Fibroblast of skin of left biceps (primary cell): ENCODE measurements at regions not wholly inside any gene's neighbourhood (a gene's known extent, or its start where the extent isn't known, plus 50 kb on each side); places are given as distances from the start of the nearest gene placed in this dataset.

Source experiments
- DNase-seq, 2 experiments: peaks; one replicate each; pipeline ENCODE4 v3.0.0-alpha.2; 2013; ENCODE audit warnings: low read depth in 2 of 2

DNA sequence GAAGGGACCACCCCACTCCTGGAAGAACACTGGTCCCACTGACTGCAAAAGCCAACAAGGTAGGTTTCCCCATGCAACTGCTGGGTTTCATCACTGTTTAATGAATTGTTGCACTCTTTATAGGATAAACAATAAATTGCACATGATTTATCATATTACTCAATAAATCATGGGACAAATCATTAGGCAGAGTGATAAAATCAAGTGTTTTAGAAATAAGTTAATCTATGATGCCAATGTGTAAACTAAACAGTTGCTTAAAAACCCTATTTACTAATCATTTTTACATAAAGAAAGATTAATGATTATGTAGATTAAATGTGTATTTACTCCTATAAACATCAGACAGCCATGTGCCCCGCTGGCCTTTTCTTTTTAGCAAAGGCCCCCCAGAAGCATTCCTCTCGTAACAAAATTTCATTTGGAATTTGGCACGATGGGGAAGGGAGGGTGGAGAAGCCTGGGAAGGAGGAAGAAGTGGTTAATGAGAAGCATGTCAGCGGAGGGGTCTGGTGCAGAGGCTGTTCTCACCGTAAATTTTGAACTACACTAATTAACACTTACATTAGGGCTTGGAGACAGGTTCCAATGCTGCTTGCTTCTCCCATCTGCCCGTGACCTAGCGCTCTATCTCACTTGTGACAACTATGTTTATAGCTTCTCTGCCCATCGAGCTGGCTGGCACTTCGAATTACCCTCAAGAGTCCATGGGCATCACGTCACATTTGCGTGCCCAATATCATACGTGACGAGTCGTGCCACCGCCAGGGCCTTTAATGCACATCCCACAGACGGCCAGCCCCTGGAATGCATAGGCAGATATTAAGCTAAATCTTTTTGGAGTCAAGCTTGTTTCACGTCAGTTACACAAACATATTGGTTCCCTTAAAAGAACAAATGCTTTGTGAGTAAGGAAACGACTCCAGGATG, 357.7 kb upstream of the TSHZ3 start:
- DNase-seq: no peak

DNA sequence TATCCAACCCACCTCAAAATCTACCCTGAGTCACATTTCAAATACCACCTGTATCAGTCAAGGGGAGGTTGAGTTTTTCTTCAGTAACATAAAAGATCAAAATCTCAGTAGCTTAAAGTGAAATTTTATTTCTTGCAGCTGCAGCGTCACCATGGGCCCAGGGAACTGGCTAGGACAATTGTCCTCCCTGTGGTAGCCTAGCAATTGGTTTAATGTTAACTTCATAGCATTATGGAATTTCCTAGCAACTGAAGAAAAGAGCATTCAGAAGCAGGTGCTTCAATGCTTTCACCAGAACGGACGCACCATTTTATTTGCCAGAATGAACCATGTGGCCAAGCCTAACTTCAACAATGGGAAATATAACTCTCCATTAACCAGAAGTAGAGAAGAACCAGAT, 359.3 kb upstream of the TSHZ3 start:
- DNase-seq: no peak

DNA sequence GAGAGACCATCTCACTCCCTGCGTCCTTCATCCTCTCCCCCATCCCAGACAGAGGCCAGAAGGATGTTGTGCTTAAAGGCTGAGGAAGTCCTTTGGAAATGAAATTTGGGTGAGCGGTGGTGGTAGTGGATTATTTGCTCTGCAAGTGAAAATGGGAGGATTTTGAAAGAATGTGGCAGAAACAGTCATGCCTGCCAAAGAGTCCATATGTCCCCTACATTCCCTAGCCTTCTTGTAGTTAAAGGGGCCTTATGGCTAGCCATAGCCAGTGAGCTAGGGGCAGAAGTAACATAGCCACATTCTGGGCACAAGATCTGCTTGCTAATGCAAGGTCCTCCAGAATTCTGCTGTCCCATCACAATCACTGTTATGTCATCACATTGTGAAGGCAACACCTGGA, 360.2 kb upstream of the TSHZ3 start:
- DNase-seq: no peak

DNA sequence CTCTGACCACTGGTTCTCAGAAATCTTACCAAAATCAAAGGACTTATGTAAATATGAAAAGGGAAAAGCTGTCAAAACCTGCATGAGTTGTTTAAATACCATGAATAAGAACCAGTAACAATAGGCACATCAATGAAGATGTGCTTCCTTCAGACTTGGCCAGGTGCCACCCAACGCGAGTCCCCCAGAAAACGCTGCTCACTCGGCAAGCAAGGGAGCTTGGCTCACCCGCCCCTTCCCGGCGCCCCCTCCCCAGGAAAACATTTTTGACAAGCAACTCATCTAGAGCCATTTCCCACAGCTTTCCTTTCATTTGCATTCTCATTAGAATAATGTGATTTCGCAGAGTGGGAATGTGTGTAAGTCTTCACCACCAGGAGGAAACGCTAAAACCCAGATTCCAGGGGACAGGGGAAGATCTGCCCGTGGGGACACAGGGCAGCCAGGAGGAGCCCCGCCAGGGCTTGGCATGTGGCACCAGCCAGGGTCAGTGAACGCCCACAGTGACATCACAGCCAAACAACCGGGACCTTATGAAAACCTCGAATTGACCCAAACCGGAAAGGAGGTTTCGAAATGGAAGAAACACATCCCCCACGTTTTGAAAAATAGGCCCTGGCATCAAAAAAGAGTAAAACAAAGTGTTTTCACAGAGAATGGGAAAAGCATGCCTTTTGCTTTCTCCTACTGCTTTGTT, 366.2 kb upstream of the TSHZ3 start:
- DNase-seq: no peak

DNA sequence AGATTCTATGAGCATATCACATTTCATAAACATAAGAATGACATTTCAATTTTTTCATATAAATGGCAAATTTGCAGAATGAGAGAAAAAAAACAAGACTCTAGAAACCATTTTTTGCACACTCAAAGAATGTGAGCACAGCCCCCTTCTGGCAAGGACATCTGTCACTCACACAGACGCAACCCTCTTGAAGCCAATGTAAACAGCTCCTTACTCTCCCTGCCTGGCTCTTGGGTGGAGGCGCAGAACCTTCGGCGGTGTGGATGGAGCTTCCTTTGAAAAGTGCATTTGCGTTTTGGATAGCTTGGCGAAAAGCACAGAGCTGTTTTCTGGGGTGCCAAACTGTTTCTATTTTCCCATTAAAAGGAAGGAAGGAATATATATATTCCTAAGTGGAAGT, 367.6 kb upstream of the TSHZ3 start:
- DNase-seq: no peak

DNA sequence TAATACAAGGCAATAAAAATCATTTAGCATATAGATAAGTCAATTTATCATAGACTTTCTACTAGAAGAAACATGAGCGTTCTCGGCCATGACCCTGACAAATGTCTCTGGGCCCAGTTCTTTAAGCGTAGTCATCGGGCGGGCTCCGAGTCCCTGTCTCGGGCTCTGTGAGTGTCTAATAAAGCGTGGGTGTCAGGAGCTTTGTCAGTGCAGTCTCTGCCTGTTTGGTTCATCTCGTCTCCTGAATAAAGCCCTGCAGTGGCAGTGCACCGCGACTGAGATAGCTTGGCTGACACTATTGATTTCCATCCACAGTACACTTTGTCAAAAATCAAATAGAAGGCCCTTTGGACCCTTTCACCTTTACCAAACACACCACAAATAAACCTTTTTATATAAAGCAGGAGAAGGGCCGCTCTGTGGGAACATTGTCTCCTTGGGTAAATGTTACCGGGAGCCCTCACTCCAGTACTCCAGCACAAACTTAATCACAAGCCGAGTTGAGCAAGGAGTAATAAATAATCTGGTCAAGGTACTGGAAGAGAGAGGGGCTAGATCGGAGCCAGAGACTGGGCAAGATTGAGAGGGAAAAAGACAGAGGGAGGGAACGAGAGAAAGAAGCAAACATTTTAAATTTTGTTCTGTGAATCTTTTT, 368.2 kb upstream of the TSHZ3 start:
- DNase-seq: no peak

DNA sequence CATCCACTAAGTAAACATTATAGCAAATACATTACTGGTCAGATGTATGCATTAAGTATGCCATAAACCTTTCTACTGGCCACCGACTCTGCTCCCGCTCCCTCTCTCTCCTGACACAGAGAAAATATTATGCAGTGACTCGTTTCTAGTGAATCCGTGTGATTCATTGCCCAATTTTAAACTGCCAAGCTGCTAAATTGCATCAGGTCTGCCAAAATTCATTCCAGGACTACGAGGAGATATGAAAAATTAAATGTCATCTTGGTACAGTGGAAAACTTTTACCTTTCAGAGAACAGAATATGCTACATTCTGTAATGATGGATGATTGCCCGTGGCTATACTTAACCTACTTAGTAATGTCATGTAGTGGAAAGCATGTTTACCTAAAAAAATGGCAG, 368.8 kb upstream of the TSHZ3 start:
- peak; percentile 31 to 46 for DNase-seq

DNA sequence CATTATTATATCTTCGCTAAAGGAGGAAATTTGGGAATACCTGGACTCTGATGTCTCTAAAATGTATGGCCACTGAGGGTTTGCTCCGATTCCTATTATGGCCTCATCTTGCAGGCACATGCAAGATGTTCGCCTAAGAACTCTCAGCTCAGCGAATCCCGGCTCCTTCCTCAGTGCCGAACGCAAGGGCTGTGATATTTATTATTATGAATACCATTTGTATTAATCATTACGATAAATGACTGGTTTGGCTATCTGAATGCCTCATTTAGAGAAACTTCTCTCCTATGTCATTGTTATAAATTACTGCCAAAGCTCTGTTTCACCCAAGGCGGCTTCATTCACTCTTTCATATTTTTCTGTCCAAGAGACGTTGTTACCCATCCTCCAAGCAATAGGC, 369.7 kb upstream of the TSHZ3 start:
- no peak for DNase-seq

DNA sequence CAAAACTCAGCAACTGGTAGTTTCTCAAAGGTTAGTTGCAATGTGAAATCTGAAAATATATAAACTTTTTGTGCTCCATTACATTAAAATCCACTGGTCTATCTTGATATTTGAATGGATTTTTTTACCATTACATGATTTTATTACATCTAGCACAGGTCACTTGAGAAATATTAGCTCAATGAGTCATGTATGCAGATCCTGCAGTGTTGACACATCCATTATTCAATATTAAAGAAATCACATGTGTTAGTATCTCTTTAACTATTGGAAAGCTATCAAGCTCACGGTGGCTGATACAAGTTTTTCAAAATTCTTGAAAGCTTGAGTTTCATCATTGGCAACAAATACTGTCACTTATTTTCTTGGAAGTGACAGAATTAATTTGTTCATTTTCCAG, 373.9 kb upstream of the TSHZ3 start:
- peak in 1 of 2 experiments; percentile 14 for DNase-seq

DNA sequence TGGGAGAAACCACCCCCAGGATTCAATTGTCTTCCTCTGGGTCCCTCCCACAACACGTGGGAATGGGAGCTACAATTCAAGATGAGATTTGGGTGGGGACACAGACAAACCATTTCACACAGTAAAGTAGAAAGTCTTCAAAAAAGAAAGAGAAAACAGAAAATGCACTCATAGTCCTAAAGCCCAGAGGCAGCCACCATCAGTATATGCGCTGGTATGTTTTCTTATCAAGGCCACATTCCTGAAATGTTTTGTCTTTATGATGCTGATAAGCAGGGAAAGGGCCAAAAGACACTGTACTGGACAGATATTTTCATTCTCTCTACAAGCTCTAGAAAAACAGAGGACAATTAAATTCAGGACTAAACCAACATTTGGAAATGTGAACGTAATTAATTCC, 375.8 kb upstream of the TSHZ3 start:
- no peak for DNase-seq

DNA sequence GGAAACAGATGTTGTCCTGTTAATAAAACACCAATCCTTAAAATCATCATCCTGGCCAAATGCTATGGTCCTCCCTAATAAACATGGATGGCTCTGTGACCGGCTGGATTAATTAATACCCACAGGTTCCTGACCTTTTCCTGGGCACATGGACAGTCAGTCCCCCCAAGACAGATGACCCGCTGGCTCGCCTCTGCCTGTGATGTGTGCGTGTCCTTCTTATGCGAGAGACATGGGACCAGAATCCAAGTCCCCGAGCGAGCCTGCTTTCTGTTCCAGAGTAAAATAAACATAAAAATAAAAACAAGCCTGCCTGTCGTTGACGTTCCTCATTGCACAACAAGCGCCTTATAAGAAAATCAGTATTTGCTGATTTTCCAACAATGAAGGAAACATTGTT, 378.3 kb upstream of the TSHZ3 start:
- no peak for DNase-seq

DNA sequence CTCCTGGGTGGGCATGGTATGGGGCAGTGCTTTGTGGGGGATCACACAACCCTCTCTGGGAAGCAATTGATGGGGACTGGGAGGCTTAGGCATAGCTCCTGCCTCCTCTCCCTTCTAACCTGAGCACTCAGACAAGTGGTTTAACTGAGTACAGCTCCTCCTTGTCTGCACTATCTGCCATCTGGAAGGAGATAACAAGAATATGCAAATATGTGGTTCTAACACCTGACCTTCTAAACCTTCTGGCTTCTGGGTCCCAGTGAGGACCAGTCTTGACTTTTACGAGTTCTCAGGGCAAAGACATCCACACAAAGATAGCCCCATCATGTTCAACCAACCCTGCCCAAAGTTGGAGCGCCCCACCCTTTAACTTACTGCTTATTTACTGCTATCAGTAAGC, 381.0 kb upstream of the TSHZ3 start:
- no peak for DNase-seq

DNA sequence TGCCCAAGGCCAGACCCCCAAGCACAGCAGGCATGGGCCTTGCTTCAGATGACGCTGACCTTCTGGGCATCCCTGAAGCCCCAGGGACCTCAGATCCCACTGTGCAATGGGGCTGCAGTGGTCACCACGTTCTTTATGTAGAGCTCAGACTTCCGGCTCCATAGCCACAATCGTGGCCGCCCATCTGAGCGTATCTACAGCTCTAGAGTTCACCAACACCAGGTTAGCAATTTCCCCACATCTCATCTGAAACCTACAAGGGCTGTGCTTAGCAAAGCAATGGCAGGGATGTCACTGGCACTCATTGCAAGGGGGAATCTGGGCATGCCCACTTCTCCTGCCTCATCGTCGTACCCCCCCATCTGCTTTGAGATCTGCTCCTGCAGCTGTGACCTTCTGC, 384.4 kb upstream of the TSHZ3 start:
- no peak for DNase-seq

DNA sequence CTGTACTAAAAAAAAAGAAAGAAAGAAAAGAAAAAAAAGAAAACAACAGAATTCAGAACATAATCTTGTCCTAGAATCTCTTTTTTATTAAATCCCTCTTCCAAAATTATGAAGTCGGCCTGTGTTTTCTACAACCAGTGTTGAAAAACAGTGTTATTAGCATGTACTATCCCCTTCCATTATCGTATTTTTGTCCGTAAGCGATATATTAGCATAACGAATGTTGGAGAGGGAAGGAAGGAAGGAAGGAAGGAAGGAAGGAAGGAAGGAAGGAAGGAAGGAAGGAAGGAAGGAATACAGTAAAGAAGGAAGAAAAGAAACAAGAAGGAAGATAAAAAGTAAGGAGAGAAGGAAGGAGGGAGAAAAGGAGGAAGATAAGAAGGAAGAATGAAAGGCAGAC, 393.0 kb upstream of the TSHZ3 start:
- no peak for DNase-seq

DNA sequence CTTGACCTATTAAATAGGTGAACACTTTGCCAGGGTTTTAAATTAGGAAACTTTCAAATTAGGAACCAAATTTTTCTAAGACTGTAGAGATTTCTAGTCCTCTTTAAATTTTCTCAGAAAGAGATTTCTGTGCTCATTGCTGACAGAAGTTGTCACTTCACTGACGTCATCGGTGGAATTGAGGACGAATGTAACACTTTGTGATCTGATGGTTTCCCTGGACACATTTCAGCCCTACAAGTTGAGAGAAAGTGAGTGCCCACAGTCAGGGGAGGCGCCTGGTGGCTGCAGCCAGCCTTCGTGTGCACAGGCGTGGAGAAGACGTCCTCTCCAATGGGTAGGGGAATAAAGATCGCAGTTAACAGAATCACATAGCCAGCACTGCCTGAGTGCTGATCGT, 396.5 kb upstream of the TSHZ3 start:
- DNase-seq: no peak

DNA sequence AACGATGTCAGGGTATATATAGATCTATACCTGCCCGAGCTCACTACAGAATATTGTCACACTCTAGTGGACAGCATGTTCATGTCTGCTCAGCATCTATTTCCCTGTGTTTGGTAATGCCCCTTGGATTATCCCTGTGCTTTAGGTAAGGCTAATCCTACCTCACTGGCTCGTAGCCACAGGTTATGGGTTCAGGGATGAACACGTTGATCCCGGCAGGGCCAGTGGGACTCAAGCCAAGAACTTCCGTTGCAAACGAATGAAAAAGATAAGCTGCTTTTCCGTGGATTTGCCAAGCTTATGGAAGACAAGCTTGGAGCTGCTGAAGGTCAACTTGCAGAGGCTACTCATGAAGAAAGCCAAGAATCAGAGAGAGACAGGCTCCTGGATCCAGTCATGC, 400.0 kb upstream of the TSHZ3 start:
- DNase-seq: no peak

DNA sequence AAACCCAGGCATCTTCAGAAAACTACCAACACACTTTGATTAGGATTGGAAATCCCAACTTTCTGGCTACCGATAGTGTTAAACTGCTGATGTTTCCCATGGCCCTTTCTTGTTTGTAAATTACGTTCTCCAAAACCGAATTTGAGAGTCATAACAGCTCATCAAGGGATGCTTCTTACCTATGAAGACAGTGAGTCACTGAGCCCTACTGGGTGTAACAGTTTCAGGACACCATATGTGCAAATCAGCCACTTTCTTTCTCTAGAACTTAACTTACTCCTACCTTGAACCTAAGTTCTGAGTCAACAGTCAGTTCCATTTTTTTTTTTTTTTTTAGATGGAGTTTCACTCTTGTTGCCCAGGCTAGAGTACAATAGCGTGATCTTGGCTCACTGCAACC, 410.1 kb upstream of the TSHZ3 start:
- DNase-seq: no peak

DNA sequence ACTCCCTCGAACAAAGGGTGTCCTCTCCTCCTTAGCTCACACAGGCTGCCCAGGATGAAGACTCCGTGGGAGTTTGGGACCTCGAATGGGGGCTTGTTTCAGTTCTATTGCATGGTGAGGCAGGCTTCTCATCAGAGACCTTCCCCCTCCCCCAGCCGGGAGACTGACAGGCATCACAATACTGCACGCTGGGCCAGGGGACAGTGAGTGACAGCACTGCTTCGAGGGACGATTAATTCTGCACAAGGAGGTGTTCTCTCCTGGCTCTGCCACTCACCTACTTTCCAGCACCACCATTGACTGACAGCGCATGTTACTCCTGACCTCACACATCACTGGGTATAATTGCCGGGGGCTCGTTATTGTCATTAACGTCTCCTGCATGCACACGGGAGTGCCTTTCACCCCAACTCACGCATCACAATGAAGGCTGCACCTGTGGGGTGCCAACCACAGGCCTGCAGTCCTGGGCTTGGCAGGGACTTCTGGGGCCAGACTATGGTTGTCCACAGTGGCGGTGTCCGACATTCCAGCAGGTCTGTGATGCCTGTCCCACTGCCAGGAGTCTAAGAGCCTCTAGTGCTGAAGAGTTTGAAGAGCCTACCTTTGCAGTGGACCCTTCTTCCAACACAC, 412.2 kb upstream of the TSHZ3 start:
- no peak for DNase-seq

DNA sequence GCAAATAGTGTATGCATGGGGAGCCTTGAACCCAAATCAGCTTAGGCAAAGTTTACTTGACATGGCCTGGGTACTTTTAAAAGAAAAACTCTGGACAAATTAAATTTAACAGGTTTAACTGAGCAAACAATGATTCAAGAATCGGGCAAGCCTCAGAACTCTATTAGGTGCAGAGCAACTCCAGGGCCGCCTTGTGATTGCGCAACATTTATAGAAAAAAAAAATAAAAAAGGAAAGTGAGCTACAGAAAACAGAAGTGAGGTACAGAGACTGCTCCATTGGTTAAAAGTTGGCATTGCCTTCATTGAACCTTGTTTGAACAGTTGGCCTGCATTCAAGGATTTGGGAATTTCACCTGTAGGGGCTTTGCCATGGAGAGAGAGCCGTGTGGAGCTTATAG, 421.0 kb upstream of the TSHZ3 start:
- no peak for DNase-seq

DNA sequence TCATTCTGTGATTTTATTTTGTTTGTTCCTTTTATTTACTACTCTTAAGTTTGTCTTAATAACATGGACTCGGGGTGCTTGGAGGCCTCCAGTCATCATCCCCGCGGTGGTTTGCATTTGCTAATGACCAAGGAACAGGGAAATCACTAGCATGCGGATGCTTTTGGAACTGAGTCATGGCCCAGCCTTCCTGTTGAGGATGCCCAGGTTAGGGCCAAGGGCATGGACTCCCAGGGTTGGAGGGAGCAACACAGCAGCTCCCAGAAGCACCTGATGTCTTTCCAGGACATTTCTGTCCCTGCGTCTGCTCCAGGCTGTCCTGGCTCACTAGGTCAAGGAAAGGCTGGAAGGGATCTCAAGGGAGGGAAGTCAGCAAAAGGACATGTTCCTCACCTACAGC, 423.7 kb upstream of the TSHZ3 start:
- DNase-seq: no peak

DNA sequence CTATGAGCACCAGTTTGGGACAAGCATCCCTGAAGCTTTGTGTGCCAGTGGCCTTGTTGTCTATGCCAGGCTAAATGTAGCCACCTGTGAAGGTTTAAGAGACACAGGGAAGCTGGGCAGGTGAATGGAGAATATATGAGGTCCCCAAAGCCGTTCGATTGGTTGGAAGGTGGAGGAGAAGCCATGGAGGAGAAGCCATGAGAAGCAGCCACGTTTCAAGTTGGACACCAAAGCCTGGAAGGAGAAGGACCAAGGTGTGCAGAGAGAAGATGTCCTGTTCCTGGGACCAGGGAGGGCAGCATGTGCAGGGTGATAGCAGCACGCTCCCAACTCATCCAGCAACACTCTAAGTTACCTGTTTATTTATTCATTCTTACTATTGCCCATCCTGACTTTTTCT, 432.3 kb upstream of the TSHZ3 start:
- DNase-seq: no peak

DNA sequence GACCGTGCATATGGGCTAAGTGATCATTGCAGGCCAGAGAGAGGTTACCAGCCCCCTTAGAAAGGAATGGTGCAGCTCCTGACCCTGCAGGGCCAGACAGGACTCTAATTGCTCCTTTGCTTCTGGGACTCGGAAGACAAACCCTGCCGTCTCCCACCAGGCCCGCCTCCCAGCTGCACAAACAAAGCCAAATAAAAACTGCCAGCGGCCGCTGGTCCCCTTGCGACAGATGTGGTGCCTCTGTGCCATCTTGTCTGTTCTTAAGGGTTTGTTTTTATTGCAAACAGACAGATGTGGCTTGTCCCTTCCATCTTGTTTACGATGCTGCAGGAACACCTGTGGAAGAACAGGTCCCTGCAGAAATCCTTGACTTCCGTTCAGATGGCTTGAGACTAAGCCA, 434.4 kb upstream of the TSHZ3 start:
- no peak for DNase-seq
